ENCODE measurements at regions not wholly inside any gene's neighbourhood (a gene's known extent, or its start where the extent isn't known, plus 50 kb on each side); places are given as distances from the start of the nearest gene placed in this dataset.

DNA sequence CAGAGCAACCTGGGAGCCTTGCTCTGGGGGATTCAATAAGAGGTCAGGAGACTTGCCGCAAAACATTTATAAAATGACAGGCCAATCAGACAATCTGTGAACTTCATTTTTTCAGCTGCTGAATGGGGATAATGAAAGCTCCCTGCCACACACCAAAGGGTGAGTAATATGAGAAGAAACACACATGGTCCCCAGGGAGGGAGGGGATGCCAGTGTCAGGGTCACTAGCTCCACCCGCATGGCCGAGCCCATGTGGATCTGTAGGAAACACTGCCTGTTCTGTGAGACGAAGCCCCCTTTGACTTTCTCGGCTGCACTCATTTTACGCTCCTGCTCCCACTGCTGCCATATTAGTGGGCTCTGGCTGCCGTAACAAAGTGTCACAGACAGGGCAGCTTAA, 521.0 kb upstream of the RAB6C start:
- no peak for TF ChIP-seq EZH2 (IDR thresholded peaks at IDR 0.05; ENCODE audit: low read depth)
- TF ChIP-seq, protein P1, sequence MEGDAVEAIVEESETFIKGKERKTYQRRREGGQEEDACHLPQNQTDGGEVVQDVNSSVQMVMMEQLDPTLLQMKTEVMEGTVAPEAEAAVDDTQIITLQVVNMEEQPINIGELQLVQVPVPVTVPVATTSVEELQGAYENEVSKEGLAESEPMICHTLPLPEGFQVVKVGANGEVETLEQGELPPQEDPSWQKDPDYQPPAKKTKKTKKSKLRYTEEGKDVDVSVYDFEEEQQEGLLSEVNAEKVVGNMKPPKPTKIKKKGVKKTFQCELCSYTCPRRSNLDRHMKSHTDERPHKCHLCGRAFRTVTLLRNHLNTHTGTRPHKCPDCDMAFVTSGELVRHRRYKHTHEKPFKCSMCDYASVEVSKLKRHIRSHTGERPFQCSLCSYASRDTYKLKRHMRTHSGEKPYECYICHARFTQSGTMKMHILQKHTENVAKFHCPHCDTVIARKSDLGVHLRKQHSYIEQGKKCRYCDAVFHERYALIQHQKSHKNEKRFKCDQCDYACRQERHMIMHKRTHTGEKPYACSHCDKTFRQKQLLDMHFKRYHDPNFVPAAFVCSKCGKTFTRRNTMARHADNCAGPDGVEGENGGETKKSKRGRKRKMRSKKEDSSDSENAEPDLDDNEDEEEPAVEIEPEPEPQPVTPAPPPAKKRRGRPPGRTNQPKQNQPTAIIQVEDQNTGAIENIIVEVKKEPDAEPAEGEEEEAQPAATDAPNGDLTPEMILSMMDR (conservative IDR thresholded peaks at IDR 0.05), result no peak
